ENCODE measurements at regions not wholly inside any gene's neighbourhood (a gene's known extent, or its start where the extent isn't known, plus 50 kb on each side); places are given as distances from the start of the nearest gene placed in this dataset.

GRCh38 chr1:162997499-162998285 lies 71.5 kb upstream of the RGS4 start:
- POLR2A ChIA-PET, result no interaction called here
- no peak for DNase-seq (ENCODE audit: low read depth, low spot score)
- no peaks in the 10 kb centered on the region for H3K4me1 ChIP-seq (ENCODE audit: control insufficient read depth, insufficient read depth, low read length)
- H3K27ac ChIP-seq (ENCODE audit: low read length), result no peak overlapping the region
- in situ Hi-C loops (cut with HindIII; ENCODE audit: low pct_unique_long_range_greater_than_20kb, low sequenced_read_pairs) (no loop called here), intact Hi-C loops (cut with micrococcal nuclease; ENCODE audit: unreplicated experiment) (no loop called here)
- TF ChIP-seq TCF7L2 (IDR thresholded peaks at IDR 0.05; ENCODE audit: low read depth, low read length), result no peak
- no peak for TF ChIP-seq POLR2AphosphoS5 (IDR thresholded peaks at IDR 0.05; ENCODE audit: low read depth, low read length)
- TF ChIP-seq SIN3A (IDR thresholded peaks at IDR 0.05; ENCODE audit: borderline replicate concordance, insufficient read depth, low read depth, low read length), result no peak
- TF ChIP-seq, protein P1, sequence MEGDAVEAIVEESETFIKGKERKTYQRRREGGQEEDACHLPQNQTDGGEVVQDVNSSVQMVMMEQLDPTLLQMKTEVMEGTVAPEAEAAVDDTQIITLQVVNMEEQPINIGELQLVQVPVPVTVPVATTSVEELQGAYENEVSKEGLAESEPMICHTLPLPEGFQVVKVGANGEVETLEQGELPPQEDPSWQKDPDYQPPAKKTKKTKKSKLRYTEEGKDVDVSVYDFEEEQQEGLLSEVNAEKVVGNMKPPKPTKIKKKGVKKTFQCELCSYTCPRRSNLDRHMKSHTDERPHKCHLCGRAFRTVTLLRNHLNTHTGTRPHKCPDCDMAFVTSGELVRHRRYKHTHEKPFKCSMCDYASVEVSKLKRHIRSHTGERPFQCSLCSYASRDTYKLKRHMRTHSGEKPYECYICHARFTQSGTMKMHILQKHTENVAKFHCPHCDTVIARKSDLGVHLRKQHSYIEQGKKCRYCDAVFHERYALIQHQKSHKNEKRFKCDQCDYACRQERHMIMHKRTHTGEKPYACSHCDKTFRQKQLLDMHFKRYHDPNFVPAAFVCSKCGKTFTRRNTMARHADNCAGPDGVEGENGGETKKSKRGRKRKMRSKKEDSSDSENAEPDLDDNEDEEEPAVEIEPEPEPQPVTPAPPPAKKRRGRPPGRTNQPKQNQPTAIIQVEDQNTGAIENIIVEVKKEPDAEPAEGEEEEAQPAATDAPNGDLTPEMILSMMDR (IDR thresholded peaks at IDR 0.05), result no peak
- TF ChIP-seq, protein P2, sequence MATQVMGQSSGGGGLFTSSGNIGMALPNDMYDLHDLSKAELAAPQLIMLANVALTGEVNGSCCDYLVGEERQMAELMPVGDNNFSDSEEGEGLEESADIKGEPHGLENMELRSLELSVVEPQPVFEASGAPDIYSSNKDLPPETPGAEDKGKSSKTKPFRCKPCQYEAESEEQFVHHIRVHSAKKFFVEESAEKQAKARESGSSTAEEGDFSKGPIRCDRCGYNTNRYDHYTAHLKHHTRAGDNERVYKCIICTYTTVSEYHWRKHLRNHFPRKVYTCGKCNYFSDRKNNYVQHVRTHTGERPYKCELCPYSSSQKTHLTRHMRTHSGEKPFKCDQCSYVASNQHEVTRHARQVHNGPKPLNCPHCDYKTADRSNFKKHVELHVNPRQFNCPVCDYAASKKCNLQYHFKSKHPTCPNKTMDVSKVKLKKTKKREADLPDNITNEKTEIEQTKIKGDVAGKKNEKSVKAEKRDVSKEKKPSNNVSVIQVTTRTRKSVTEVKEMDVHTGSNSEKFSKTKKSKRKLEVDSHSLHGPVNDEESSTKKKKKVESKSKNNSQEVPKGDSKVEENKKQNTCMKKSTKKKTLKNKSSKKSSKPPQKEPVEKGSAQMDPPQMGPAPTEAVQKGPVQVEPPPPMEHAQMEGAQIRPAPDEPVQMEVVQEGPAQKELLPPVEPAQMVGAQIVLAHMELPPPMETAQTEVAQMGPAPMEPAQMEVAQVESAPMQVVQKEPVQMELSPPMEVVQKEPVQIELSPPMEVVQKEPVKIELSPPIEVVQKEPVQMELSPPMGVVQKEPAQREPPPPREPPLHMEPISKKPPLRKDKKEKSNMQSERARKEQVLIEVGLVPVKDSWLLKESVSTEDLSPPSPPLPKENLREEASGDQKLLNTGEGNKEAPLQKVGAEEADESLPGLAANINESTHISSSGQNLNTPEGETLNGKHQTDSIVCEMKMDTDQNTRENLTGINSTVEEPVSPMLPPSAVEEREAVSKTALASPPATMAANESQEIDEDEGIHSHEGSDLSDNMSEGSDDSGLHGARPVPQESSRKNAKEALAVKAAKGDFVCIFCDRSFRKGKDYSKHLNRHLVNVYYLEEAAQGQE (IDR thresholded peaks at IDR 0.05; ENCODE audit: insufficient read depth in 1 of 2, low read depth in 2 of 2, low read length in 1 of 2), result no peak
- H3K4me3 ChIP-seq (ENCODE audit: low read depth in 2 of 2, low read length in 2 of 2), result no peak overlapping the region
- H3K9me3 ChIP-seq (ENCODE audit: control insufficient read depth, insufficient read depth, low read depth, low read length), result no peaks in the 10 kb centered on the region
- ATAC-seq, result no peak
- H3K27me3 ChIP-seq (ENCODE audit: control insufficient read depth, insufficient read depth, low read length), result no peaks in the 10 kb centered on the region
- CTCF ChIA-PET, result no interaction called here
- BruUV-seq (replicated peaks), result no TSS peak
- H3K36me3 ChIP-seq (ENCODE audit: control insufficient read depth, insufficient read depth, low read length), result no peaks in the 10 kb centered on the region

DNA sequence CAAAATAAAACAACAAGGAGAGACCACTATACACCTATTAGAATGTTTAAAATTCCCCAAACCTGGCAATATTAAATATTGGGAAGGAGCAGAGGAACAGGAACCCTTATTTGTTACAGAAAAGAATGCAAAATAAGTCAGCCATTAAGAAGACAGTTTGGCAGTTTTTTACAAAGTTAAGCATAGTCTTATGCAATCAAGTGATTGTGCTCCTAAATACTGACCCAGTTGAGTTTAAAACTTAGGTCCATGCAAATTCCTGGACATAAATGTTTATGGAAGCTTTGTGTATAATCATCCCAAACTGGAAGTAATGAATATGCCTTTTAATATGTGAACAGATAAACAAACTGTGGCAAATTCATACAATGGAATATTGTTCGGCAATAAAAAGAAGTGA lies 72.9 kb upstream of the RGS4 start:
- Histone ChIP-seq H3K4me1 (ENCODE audit: control insufficient read depth, insufficient read depth, low read length) (no peaks in the 10 kb centered on the region), H3K27ac (ENCODE audit: low read length) (no peak overlapping the region), H3K9me3 (ENCODE audit: control insufficient read depth, insufficient read depth, low read depth, low read length) (no peaks in the 10 kb centered on the region), H3K4me3 (ENCODE audit: low read depth in 2 of 2, low read length in 2 of 2) (no peak overlapping the region), H3K36me3 (ENCODE audit: control insufficient read depth, insufficient read depth, low read length) (no peaks in the 10 kb centered on the region), H3K27me3 (ENCODE audit: control insufficient read depth, insufficient read depth, low read length) (no peaks in the 10 kb centered on the region)
- in situ Hi-C loops (cut with HindIII; ENCODE audit: low pct_unique_long_range_greater_than_20kb, low sequenced_read_pairs) (no loop called here), intact Hi-C loops (cut with micrococcal nuclease; ENCODE audit: unreplicated experiment) (no loop called here)
- no TSS peak for BruUV-seq (replicated peaks)
- CTCF ChIA-PET, result no interaction called here
- no peak for ATAC-seq
- DNase-seq (ENCODE audit: low read depth, low spot score), result no peak
- TF ChIP-seq SIN3A (IDR thresholded peaks at IDR 0.05; ENCODE audit: borderline replicate concordance, insufficient read depth, low read depth, low read length) (no peak), POLR2AphosphoS5 (IDR thresholded peaks at IDR 0.05; ENCODE audit: low read depth, low read length) (no peak), TCF7L2 (IDR thresholded peaks at IDR 0.05; ENCODE audit: low read depth, low read length) (no peak)
- TF ChIP-seq, protein P2 (IDR thresholded peaks at IDR 0.05; ENCODE audit: insufficient read depth in 1 of 2, low read depth in 2 of 2, low read length in 1 of 2), result no peak
- TF ChIP-seq, protein P1 (IDR thresholded peaks at IDR 0.05), result no peak
- POLR2A ChIA-PET, result no interaction called here
